ENCODE measurements at regions not wholly inside any gene's neighbourhood (a gene's known extent, or its start where the extent isn't known, plus 50 kb on each side); places are given as distances from the start of the nearest gene placed in this dataset.

- TF ChIP-seq EZH2 (IDR thresholded peaks at IDR 0.05; ENCODE audit: insufficient read depth, poor library complexity, severe bottlenecking) (no peak), EZH2phosphoT487 (IDR thresholded peaks at IDR 0.05; ENCODE audit: insufficient read depth, low read depth) (no peak)
Measured at GRCh38 chr18:42289526-42289925, 334.5 kb downstream of the PIK3C3 start.
